K562 (cell line): ENCODE measurements at regions not wholly inside any gene's neighbourhood (a gene's known extent, or its start where the extent isn't known, plus 50 kb on each side); places are given as distances from the start of the nearest gene placed in this dataset.

Experiments used
- COPS2 ChIP-seq: fragments of 450-650 bp; conservative IDR thresholded peaks from 2 replicates; pipeline ENCODE4 v1.6.1; 2016; ENCODE audit warnings: mild to moderate bottlenecking, moderate library complexity
- CREB3 ChIP-seq: fragments of 450-650 bp; conservative IDR thresholded peaks from 2 replicates; pipeline ENCODE4 v1.6.1; 2016; ENCODE audit warnings: missing genetic modification characterization, low read depth, mild to moderate bottlenecking, missing compliant biosample characterization, moderate library complexity
- CREM ChIP-seq: IDR thresholded peaks from 2 replicates; pipeline ENCODE4 v1.6.1; 2014; ENCODE audit warnings: antibody characterized with exemption, low read depth
- E2F4 ChIP-seq: sonication (generic); formaldehyde crosslinking; IDR thresholded peaks from 2 replicates; pipeline ENCODE4 v1.8.0; 2022; ENCODE audit warnings: mild to moderate bottlenecking, low read depth, missing genetic modification reagents
- GMEB1 ChIP-seq: fragments of 250-450 bp; sonication (Bioruptor Pico); IDR thresholded peaks from 2 replicates; pipeline ENCODE4 v1.4.0; 2020; ENCODE audit warnings: mild to moderate bottlenecking
- KLF16 ChIP-seq: IDR thresholded peaks from 2 replicates; pipeline ENCODE4 v1.6.1; 2016; ENCODE audit warnings: antibody characterized with exemption
- MCM3 ChIP-seq: fragments of 450-650 bp; IDR thresholded peaks from 2 replicates; pipeline ENCODE4 v1.6.1; 2016
- MCM7 ChIP-seq, 2 experiments: fragments of 450-650 bp; IDR thresholded peaks; 2 replicates each; pipeline ENCODE4 v1.6.1; 2016 to 2018
- NCOA2 ChIP-seq, 2 experiments: fragments of 450-650 bp; IDR thresholded peaks; 2 replicates each; pipeline ENCODE4 v1.6.1; 2018; ENCODE audit warnings: mild to moderate bottlenecking in 2 of 2, moderate library complexity in 1 of 2; ENCODE audit not compliant: partially characterized antibody in 2 of 2
- NELFE ChIP-seq: IDR thresholded peaks from 2 replicates; pipeline ENCODE4 v1.6.1; 2011; ENCODE audit warnings: mild to moderate bottlenecking; ENCODE audit not compliant: insufficient read depth, insufficient read length
- TBP ChIP-seq: optimal IDR thresholded peaks from 2 replicates; pipeline ENCODE3; 2011; ENCODE audit warnings: low read depth, low read length, improper control_type of control experiment

GRCh38 chr2:175234153-175234552 lies 52.6 kb upstream of the ATP5MC3 start (continued):
- TF ChIP-seq TBP (no peak), NELFE (no peak), COPS2 (no peak), E2F4 (CRISPR knock-in tag) (no peak), GMEB1 (CRISPR knock-in tag) (no peak), MCM3 (no peak), MCM7 (IDR thresholded peaks at IDR 0.05) (no peak), KLF16 (no peak), CREB3 (tag) (no peak), CREM (no peak), NCOA2 (IDR thresholded peaks at IDR 0.05; ENCODE audit: partially characterized antibody in 2 of 2) (no peak)
